GM19372 (cell line): ENCODE measurements at regions not wholly inside any gene's neighbourhood (a gene's known extent, or its start where the extent isn't known, plus 50 kb on each side); places are given as distances from the start of the nearest gene placed in this dataset.
"Not testable (repeated sequence)": the region's sequence is repeated elsewhere in the genome, so short reads cannot be mapped to it uniquely, and the experiment has no call there.

Source experiments
- ATAC-seq: cut with Tn5 transposase; IDR thresholded peaks from one replicate; pipeline ENCODE4 v1.9.1; 2021; ENCODE audit warnings: mild to moderate bottlenecking, low read depth, moderate library complexity; ENCODE audit not compliant: unreplicated experiment

- ATAC-seq, result no peak
Measured at GRCh38 chr6:21767891-21768648, 174.5 kb downstream of the SOX4 start.

DNA sequence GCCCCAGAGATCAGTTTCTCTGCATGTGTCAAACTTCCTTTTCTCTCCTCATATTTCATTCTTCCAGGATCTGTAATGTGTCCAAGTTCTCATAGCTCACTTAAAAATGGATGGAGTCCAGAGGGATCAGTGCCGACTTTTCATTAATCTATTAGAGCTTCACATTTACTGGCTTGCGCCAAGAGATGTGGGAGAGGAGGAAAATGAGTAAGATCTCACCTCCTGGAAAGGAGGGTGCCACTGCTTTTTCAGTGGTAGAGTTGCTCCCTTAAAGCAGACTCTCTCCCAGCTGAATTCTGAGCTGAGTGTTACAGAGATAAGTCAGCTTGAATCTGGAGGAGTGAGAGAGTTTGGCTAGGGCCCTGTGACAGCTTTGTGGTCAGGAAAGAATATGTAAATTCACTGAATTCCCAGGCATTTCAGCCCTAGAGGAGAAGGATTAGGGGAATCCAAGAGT, 175.9 kb downstream of the SOX4 start:
- no peak for ATAC-seq

- no peak for ATAC-seq
Measured at GRCh38 chr6:21769968-21770367, 176.4 kb downstream of the SOX4 start.

DNA sequence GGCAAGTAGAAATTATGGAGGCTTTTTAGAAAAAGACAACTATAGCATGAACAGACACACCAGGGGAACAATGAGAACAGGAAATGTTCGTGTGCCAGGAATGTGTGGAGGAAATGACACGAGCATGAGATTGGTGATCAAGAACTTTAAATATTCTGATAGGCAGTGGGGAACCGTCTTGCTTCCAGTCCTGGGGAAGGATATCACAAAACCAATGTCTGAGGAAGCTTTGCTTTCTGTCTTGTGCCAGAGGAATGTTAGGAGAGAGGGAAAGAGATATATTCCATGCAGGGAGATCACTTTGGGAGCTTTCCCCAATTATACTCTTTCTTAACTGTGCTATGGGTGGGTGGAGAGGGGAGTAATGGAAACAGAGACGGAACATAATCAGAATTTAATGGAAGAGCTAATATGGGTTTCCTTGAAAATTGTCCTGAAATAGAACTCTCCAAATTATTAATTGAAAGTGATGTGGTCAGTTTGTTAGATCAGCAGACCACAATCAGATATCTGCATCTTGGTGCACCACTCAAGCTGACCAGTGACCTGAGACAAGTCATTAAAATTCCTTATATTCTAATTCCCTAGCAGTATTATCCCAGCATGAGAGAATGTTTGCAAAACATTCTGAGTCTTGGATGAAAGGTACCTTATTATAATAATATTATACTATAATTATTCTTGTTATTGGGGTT, 178.2 kb downstream of the SOX4 start:
- ATAC-seq, result no peak

DNA sequence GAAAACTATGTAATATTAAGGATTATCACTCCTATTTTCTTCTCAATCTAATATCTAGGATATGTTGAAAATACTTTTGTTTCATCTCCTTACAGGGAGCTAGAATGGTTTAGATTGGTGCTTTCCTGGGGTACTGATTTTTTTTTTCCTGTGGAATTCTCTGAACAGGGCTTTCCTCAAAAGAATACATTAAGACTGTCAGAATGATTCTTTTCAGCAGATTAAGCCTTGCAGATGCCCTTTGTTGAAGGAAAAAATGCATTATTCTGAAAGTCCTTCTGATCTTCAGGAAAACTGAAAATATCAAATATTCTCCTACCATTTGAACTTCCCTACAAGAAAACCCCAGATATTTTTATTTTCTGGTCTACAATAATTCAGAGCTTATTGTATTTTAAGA, 178.9 kb downstream of the SOX4 start:
- ATAC-seq, result no peak

DNA sequence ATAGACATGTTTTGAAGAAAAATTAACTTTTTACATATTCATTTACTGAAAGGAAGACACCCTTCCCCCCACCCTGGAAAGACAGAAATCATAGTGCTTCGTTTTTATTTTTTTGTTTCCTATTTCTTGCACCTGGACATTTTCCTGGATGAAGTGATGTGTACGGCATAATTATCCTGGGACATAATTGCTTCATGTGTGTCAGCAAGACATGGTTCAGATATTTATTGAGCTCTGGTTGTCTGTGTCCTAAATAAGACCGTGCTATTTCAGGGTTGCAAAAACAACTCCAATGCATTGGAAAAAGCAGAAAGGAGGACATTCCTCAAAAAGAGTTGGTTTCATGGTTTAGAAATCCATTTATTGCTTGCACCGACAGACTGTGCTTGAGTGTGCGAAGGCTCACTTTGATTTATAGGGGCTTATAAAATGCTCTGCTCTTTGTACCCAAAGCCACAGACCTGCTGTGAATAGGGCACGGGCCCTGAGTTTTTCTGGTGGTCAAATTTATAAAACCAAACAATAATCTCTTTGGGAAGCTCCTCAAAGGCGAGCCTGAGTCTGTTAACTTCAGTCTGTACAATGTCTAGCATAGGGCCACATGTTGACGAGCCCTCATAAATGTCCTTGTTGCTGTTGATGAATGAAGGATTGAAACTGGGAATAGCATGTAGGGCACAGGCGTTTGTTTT, 179.5 kb downstream of the SOX4 start:
- ATAC-seq, result no peak

- no peak for ATAC-seq
Measured at GRCh38 chr6:21773576-21773968, 180.0 kb downstream of the SOX4 start.

DNA sequence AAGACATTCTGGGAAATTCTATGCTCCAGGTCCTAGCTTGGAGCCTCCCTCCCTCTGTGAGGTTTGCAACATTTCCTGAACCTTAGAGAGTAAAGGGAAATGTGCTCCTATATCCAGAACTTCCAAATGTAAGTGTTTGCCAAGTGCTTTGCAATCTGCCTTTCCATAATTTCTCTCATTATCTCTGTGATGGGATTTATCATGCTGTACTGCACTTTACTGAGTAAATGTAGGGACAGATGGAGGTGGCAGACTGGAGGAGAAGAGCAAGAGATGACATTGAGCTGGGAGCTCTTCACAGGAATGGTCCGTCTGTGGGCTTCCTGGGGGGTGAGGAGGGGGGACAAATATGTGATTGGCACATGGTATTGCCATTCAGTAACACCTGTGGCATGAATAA, 184.3 kb downstream of the SOX4 start:
- ATAC-seq, result no peak

DNA sequence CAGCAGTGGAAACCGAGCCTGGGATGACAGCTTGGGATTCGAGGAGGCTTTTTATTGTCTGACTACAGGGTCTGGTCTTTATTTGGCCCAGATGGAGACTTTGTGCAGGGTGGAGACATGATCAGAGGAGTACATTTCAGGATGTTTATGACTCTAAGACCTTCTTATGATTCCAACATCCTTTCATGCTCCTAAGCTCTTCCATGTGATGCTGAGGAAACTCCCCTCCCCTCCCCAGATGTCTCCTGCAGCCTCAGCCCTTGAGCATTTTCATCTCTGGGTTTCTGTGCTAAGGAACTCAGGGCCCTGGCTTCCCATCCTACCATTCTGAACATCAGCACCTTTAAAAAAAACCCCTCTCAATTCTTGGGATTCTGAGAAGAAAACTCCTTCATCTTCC, 186.6 kb downstream of the SOX4 start:
- no peak for ATAC-seq

- no peak for ATAC-seq
Measured at GRCh38 chr6:21780679-21781078, 187.1 kb downstream of the SOX4 start.

- ATAC-seq, result no peak
Measured at GRCh38 chr6:21781128-21781527, 187.6 kb downstream of the SOX4 start.

GRCh38 chr6:21785164-21785563, 191.6 kb downstream of the SOX4 start:
- no peak for ATAC-seq

GRCh38 chr6:21791056-21791455, 197.5 kb downstream of the SOX4 start:
- ATAC-seq, result no peak

DNA sequence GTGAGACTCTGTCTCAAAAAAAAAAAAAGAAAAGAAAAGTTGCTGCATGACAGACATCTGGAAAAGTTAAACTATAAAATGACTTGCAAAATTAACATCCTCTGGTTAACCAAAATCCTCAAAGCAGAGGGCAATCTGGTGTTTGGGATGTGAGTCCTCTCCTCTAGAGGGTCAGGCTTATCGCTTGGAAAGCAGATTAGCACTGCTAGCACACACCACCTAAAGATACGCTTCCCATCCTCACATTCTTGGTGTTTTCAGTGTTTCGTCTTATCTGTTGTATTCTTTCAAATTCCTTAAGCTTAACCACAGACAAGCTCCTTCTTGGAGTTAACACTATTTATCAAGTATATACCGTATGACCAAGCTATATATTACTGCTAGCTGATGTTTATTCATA, 198.0 kb downstream of the SOX4 start:
- ATAC-seq, result no peak

DNA sequence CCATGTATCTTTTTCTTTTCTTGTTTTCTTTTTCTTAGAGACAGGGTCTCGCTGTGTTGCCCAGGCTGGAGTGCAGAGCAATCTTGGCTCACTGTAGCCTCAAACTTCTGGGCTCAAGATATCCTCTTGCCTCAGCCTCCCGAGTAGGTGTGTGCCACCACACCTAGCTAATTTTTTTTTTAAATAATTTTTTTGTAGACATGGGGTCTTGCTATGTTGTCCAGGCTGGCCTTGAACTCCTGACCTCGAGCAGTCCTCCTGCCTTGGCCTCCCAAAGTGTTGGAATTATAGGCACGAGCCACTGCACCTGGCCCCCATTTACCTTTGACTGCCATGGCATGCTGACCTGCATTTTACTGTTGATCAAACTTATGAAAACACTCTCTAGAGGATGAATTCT, 198.6 kb downstream of the SOX4 start:
- ATAC-seq, result no peak

GRCh38 chr6:21796979-21797378, 203.4 kb downstream of the SOX4 start:
- not testable (repeated sequence) for ATAC-seq

GRCh38 chr6:21798468-21798867, 204.9 kb downstream of the SOX4 start:
- ATAC-seq, result no peak

GRCh38 chr6:21800330-21800729, 206.8 kb downstream of the SOX4 start:
- no peak for ATAC-seq

GRCh38 chr6:21800948-21801438, 207.4 kb downstream of the SOX4 start:
- no peak for ATAC-seq

- no peak for ATAC-seq
Measured at GRCh38 chr6:21801446-21802174, 208.1 kb downstream of the SOX4 start.
